HepG2 (cell line): ENCODE measurements at regions not wholly inside any gene's neighbourhood (a gene's known extent, or its start where the extent isn't known, plus 50 kb on each side); places are given as distances from the start of the nearest gene placed in this dataset.

Experiments
- CTCF ChIP-seq: sonication (generic); formaldehyde crosslinking; IDR thresholded peaks from 2 replicates; pipeline ENCODE4 v1.5.0; 2020; ENCODE audit warnings: mild to moderate bottlenecking, missing genetic modification reagents, moderate library complexity
- EED ChIP-seq: sonication (generic); formaldehyde crosslinking; IDR thresholded peaks from 2 replicates; pipeline ENCODE4 v1.5.0; 2020; ENCODE audit warnings: mild to moderate bottlenecking, missing genetic modification reagents
- EZH2 ChIP-seq: conservative IDR thresholded peaks from 2 replicates; pipeline ENCODE4 v1.6.1; 2012; ENCODE audit warnings: mild to moderate bottlenecking, low read depth, low read length, moderate library complexity
- HDAC6 ChIP-seq: fragments of 200-600 bp; sonication (generic); IDR thresholded peaks from 2 replicates; pipeline ENCODE4 v1.7.0; 2017; ENCODE audit warnings: mild to moderate bottlenecking, antibody characterized with exemption, low read length, low read depth
- HMG20B ChIP-seq: conservative IDR thresholded peaks from 2 replicates; pipeline ENCODE4 v1.6.1; 2016; ENCODE audit warnings: missing genetic modification reagents, missing compliant biosample characterization
- MAFK ChIP-seq, 2 experiments: IDR thresholded peaks in 1 of 2; conservative IDR thresholded peaks in 1 of 2; 2 replicates each; pipeline ENCODE4 v1.6.1; 2011; ENCODE audit warnings: improper control_type of control experiment in 2 of 2, low read length in 2 of 2
- STAT6 ChIP-seq: sonication (generic); formaldehyde crosslinking; IDR thresholded peaks from 2 replicates; pipeline ENCODE4 v1.4.0; 2020; ENCODE audit warnings: missing genetic modification reagents, mild to moderate bottlenecking, borderline replicate concordance
- ZNF274 ChIP-seq: sonication (generic); formaldehyde crosslinking; IDR thresholded peaks from 2 replicates; pipeline ENCODE4 v1.5.1; 2020; ENCODE audit warnings: mild to moderate bottlenecking, missing genetic modification reagents
- ZNF282 ChIP-seq: fragments of 450-650 bp; IDR thresholded peaks from 2 replicates; pipeline ENCODE4 v1.6.1; 2018; ENCODE audit not compliant: partially characterized antibody
- ZNF776 ChIP-seq: sonication (generic); formaldehyde crosslinking; IDR thresholded peaks from 2 replicates; pipeline ENCODE4 v1.4.0; 2020; ENCODE audit warnings: mild to moderate bottlenecking, missing genetic modification reagents
- ZNF891 ChIP-seq: sonication (generic); formaldehyde crosslinking; IDR thresholded peaks from 2 replicates; pipeline ENCODE4 v1.5.0; 2020; ENCODE audit warnings: mild to moderate bottlenecking, missing genetic modification reagents

DNA sequence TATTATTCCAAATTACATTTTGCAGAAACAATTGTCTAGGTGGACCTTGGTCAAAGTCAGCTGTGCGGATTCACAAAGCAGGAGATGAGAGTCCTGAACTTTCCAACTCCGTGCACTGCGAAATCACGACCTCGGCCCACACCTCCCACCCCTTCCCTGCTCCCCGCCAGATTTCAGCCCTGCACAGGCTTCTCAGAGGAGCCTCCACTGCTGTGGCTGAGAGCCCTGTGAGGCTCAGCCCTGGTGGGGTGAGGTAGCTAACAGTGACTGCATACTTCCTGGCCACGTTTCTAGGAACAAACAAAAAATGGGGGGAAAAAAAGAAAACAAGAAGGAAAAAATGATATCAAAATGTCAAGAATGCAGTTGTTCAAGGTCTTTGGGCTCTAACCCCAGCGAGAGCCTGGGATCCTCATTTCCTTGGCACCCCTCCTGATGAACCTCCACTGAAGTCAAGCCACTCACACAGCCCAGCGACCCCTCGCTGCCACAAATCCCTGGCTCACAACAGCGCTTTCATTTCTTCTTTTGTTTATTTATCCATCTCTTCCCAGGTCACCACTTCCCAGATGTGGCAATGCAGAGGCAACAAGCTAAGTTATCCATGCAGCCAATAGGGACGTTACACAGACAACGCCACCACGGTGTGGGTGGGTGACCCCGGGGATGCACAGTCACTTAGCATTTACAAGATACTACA lies 729.7 kb upstream of the ID2 start:
- TF ChIP-seq ZNF776 (CRISPR knock-in tag) (no peak), HDAC6 (no peak), ZNF274 (CRISPR knock-in tag) (no peak), HMG20B (CRISPR knock-in tag) (no peak), CTCF (CRISPR knock-in tag) (no peak), EZH2 (no peak), STAT6 (CRISPR knock-in tag) (no peak), MAFK (conservative IDR thresholded peaks at IDR 0.05 in 1 of 2, IDR thresholded peaks at IDR 0.05 in 1 of 2; ENCODE audit: low read length in 2 of 2) (no peak), ZNF282 (no peak), ZNF891 (CRISPR knock-in tag) (no peak), EED (CRISPR knock-in tag) (no peak)
